GM18951 (cell line): ENCODE measurements at regions not wholly inside any gene's neighbourhood (a gene's known extent, or its start where the extent isn't known, plus 50 kb on each side); places are given as distances from the start of the nearest gene placed in this dataset.

Experiments
- POLR2A ChIP-seq: IDR thresholded peaks from 4 replicates; pipeline ENCODE4 v1.6.1; 2011; ENCODE audit warnings: mild to moderate bottlenecking; ENCODE audit not compliant: insufficient read length, insufficient read depth; ENCODE audit errors: extremely low read depth
- in situ Hi-C: fragments of 300-500 bp; cut with MboI; formaldehyde crosslinking; loops from one replicate; pipeline ENCODE4 v1.12.0; 2022; ENCODE audit warnings: low sequenced_read_pairs, mixed read lengths, inconsistent platforms; ENCODE audit not compliant: unreplicated experiment

DNA sequence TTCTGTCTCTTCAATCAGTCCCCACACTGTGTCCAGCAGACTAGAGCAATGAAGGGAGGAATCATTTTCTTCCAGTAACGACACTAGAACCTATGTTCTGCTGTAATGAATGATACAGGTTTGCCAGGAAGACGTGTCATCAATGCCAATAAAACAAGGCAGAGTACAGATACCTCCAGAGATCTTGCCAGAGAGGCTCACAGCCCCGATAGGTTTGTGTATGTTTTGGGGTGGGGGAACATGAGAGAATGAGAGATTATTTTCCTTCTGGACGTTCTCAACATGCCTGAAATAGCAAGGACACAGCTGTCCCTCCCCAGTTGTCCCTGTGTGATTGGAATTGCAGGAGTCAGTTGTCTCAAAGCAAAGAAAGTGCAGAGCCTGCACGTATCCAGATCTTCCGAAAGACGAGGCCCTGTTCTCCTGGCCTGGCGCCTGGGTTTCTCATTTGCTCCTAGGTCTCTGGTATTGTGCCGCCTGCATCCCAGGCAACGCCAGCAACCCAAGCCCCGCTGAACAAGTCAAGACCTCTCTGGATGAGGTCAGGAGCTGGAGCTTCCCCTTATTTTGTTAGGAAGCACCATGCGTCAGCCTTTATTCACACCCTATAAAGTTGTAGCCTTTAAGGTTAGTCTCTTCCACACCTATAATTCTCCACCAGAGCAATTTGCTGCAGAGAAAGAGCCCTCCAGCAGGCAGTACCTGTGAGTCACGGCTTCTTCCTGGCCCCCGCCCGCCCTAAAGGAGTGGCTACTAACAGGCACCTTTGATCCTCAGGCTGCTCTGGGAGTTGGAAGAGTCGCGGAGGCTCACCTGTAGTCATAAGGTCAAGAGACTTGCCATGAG is 130.5 kb downstream of the TOMM20 start:
- no peak for TF ChIP-seq POLR2A
- in situ Hi-C loops = no loop called here

DNA sequence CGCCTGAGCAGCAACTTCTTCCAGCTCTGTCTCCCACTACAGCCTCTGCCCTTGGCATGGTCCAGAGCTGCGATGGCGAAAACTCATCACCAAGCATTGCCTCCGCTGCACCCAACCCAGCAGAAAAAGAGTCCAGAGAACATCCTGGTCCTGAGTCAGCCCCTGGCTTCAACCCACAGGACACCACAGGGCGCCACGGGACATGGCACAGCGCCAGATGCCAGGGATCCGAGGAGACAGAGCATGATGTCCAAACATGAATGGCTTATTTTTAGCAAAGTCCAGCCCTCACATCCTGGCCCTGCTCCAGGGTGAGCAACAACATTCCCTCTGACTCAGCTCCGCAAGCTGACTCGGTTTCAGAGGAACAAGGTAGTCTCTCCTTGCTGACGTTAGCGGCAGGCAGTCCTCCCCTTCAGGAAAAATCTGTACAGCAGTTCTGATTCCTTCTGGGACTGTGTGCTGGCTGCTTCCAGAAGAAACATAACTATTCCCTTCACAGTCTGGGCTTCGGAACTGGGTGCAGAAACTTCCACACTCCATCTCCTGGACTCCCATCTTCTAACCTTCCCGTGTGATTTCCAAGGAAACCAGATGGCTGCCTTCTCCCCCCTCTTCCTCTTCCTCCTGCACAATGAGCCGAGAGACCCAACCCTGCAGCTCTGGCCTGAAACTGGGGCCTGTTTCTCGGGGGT is 131.3 kb downstream of the TOMM20 start:
- in situ Hi-C loops = no loop called here
- TF ChIP-seq POLR2A = no peak

DNA sequence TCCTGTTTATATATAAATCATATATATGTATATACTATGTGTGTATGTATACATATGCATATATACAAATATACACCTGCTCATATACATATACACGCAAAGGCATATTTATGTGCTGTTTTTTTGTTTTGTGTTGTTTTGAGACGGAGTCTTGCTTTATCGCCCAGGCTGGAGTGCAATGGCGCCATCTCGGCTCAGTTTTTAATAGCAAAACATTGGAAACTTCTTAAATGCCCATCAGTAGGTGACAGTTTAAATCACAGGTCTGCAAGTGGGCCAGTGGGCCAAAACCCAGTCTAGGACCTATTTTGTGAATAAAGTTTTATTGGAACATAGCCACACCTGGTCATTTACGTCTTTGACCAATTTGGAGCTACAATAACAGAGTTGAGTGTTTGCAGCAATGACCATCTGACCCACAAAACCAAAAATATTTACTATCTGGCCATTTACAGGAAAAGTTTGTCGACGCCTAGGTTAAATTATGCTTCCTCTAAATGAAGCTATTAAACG is 132.3 kb downstream of the TOMM20 start:
- no peak for TF ChIP-seq POLR2A
- in situ Hi-C loops = no loop called here

DNA sequence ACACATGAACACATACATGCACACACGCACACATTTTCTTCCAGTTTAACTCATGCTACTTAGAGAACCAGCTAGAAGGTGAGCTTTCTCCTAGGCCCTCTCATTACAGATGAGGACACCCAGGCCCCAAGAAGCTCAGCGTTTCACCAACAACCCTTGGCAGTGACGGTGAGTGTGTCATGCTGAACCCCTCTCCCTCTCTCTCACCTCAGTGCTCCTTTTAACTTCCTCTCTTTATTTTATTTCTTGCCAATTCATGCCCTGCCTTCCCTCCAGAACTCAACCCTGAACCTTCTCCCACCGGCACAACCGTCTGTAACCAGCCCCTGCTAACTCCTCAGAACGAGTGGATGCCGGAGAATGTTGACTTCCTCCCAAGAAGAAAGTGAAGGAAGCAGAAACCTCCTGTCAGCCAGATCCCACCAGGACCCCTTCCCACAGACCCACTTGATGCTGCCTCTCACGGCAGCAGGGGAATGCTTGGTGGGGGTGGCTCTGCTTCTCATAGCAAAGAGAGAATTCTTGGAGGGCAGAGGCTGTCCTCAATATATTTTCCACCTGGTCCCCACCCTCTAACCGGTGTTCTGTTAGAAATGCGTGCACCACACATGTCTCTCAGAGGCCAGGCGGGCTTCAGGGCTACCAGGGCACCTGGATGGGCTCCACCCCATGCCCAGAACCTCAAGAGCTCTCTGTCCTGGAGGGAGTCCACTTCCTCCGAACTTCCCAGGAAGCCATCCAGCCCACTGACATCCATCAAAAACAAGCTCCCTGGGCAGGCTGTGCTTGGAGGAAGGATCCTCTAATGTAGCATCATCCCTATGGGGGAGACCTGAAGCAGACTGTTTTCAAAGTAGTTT is 134.0 kb downstream of the TOMM20 start:
- TF ChIP-seq POLR2A = no peak
- in situ Hi-C loops = no loop called here

DNA sequence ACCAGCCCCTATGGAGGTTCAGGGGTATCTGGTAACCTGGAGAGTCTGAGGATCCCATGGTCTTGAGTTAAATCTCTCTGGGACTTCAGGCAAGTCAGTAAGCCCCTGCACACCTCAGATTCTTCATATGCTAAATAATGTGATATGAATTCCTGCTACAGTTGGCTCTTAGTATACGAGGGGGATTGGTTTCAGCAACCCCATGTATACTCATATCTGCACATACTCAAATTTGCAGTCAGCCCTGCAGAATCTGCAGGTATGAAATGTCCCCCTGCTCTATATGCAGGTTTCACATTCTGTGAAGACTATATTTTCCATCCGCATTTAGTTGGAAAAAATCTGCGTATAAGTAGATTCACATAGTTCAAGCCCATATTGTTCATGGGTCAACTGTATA is 136.6 kb downstream of the TOMM20 start:
- in situ Hi-C loops = no loop called here
- TF ChIP-seq POLR2A = no peak

DNA sequence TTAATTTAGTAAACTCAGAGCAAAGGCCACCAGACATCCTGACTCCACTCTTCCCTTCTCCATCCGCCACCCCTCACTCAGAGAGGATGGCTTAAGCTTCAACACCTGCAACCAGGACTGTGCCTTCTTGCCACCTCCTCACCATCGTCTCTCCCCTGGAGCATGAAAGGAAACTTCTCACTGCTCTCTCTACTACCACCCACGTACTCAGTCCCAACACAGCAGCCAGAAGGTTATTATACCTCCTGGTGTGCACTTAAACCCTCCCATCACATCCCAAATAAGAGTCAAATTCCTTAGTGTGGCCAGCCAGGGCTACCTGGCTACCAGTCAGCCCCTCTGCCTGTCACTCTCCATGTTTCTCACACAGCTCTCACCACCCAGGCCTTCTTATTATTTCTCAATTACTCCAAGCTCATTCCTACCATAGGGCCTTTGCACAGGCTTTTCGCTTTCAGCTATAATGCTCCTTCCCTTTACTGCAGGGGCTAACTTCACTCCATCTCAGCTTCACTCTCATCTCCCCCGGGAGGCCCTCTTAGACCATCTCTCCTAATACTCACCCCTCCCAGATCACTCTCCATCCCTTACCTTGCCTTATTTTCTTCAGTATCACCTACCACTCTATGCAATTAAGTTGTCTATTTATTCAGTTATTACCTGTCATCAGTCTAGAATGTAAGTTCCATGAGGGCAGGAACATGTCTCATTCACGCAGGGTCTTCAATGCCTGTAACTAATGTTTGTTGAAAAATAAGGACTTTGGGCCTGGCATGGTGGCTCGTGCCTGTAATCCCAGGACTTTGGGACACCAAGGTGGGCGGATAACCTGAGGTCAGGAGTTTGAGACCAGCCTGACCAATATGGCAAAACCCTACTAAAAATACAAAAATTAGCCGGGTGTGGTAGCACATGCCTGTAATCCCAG is 137.5 kb downstream of the TOMM20 start:
- TF ChIP-seq POLR2A = no peak
- in situ Hi-C loops = no loop called here

DNA sequence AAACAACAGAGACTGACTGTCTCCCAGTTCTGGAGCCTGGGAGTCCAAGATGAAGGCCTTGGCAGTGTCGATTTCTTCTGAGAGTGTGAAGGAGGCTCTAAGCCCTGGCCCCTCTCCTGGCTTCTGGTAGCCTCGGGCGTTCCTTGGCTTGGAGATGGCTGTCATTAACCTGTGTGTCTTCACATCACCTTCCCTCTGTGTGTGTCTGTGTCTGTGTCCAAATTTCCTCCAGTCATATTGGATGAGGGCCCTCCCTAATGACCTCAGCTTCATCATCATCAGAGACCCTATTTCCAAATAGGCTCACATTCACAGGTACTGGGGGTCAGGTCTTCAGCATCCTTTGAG is 138.3 kb downstream of the TOMM20 start:
- in situ Hi-C loops = no loop called here
- no peak for TF ChIP-seq POLR2A

DNA sequence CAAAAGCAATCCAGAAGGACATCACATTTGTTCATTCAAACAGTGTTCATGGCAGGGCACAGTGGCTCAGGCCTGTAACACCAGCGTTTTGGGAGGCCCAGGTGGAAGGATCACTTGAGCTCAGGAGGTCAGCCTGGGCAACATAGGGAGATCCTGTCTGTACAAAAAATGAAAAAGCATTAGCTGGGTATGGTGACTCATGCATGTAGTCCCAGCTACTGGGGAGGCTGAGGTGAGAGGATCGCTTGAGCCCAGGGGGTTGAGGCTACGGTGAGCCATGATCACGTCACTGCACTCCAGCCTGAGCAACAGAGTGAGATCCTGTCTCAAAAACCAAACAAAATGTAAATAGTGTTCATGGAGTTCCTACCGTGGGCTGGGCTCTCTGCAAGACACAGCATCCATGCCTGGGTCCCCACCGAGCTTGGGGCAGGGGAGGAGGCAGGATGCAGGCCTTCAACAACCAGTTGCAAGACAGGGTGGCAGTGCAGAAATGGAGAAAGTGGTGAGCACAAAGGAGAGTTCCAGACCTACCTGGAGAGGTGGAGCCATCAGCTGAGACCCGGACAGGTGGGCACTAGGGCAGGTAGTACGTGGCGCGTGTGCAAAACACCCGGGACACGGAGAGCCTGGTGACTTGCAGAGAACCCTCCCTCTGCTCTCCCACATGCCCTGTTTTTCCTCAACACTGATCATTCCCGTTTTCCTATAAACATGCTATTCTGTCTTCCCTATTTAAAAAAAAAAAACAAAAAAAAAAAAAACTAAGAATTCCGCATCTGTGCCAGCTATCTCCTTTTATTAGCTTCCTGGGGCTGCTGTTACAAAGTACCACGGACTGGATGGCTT is 138.9 kb downstream of the TOMM20 start:
- TF ChIP-seq POLR2A = no peak
- in situ Hi-C loops = no loop called here

DNA sequence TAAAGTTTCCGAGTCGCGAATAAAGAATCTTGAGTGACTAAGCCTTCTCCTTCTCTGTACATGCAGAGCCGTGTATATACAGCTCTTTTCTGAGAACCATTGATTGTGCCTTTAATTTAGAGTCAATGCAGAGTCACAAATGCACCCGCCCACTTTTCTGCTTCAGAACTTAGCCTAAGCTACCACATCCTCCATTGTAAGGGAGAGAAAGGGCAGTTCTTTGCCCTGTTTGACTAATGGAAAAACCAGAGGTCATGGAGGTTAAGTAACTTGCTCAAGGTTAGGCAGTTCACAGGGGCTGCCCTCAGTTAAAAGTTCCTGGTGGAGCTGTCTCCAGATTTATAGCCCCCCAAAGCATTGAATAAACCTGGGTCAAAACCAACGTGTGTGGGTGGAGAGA is 139.6 kb downstream of the TOMM20 start:
- in situ Hi-C loops = no loop called here
- no peak for TF ChIP-seq POLR2A

DNA sequence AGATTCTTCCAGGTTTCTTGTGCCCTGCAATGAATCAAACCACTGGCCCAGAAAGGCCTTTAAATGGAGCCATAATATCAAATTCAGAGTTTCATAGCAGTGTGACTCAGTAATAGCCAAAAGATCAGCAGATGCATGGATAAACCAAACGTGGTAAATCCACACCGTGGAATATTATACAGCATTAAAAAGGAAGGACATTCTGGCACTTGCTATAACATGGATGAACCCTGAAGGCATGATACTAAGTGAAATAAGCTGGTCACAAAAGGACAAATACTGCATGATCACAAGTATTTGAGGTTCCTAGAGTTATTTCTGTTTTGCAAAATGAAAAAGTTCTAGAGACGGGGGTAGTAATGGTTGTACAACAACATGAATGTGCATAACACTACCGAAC is 140.1 kb downstream of the TOMM20 start:
- TF ChIP-seq POLR2A = no peak
- in situ Hi-C loops = no loop called here

DNA sequence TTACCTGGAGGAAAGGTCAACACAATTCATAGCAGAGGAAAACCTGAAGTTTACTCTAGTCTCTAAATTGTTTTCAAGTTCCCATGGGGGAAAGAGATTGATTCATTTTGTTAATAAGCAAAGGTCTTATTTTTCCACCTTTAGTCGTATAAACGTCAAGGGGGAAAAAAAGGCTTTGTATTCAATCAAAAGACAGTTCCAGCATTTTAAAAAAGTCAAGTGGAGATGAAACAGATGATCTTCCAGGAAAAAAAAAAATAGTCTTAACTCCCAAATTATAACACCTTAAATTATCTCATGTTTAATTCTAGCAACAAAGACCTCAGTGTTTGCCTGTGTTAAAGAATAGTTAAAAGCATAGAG is 140.5 kb downstream of the TOMM20 start:
- in situ Hi-C loops = no loop called here
- TF ChIP-seq POLR2A = no peak

DNA sequence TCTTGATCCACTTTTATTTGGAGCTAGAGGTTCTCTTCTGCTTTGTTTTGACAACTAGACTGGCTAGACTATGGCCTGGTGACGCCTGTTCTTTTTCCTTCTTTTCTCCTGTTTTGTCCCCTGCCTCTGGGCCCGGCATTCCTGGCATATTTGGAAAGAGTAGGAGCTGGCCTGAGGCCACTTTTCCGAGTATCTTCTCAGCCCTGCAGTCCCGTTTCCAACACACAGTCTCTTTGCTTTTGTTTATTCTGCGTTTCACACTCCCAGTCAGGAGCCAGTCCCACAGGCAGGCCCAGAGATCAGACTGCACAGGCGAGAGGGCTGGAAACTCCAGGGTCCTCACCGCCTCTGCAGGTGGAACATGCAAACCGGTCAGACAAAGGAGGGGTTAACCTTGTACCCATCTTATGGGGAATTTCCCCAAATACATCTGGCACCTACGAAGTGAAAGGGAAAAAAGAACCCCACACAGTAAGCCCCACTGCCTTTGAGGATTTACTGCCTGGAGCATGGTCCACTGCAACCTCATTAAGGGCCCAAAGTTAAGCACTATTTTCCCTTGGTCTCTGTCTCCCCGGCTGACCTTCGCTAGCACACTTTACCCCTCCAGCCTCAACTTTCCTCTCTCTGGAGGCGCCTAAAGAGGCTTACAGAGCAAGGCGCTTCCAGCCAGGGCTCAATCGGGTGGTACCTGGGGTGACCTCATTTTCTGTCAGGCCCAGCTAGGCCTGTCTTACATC is 141.1 kb downstream of the TOMM20 start:
- in situ Hi-C loops = no loop called here
- TF ChIP-seq POLR2A = no peak
